HEK293 (cell line): ENCODE measurements at regions not wholly inside any gene's neighbourhood (a gene's known extent, or its start where the extent isn't known, plus 50 kb on each side); places are given as distances from the start of the nearest gene placed in this dataset.

Experiments
- CTCF ChIA-PET: fragments of 350-600 bp; formaldehyde crosslinking; extraction: SDS; loops from one replicate; lab custom pipeline; 2021; ENCODE audit warnings: antibody characterized with exemption; lab: Yijun Ruan, JAX
- POLR2A ChIA-PET: fragments of 300-600 bp; formaldehyde crosslinking; extraction: SDS; loops from one replicate; lab custom pipeline; 2020; ENCODE audit warnings: antibody characterized with exemption, inconsistent platforms; lab: Yijun Ruan, JAX
- H3K27ac ChIP-seq: fragments of 200-500 bp; sonication (Bioruptor generic); 2 replicates; pipeline ENCODE4 v1.5.1; 2014; ENCODE audit warnings: low read depth, low read length, control low read depth, inconsistent platforms; ENCODE audit errors: extremely low read depth
- H3K36me3 ChIP-seq, 2 experiments: fragments of 200-500 bp in 1 of 2; sonication (Bioruptor generic) in 1 of 2; 1 replicate in 1 of 2; 2 replicates in 1 of 2; pipeline ENCODE4 v1.5.1; 2014 to 2017; ENCODE audit warnings: inconsistent platforms in 2 of 2, low read length in 2 of 2; ENCODE audit not compliant: control insufficient read depth in 2 of 2, insufficient read depth in 1 of 2
- H3K4me1 ChIP-seq: fragments of 200-500 bp; sonication (Bioruptor generic); 2 replicates; pipeline ENCODE4 v1.5.1; 2014; ENCODE audit warnings: mild to moderate bottlenecking, low read length, inconsistent platforms; ENCODE audit not compliant: control insufficient read depth, insufficient read depth
- H3K4me3 ChIP-seq: 2 replicates; pipeline ENCODE4 v1.5.1; 2011; ENCODE audit warnings: low read depth, mild to moderate bottlenecking, control low read depth, low read length, moderate library complexity
- H3K9me3 ChIP-seq: fragments of 200-500 bp; sonication (Bioruptor generic); 2 replicates; pipeline ENCODE4 v1.5.1; 2014; ENCODE audit warnings: low read depth, low read length, inconsistent platforms; ENCODE audit not compliant: control insufficient read depth, insufficient read depth
- REST ChIP-seq: fragments of 450-650 bp; formaldehyde crosslinking; IDR thresholded peaks from 2 replicates; pipeline ENCODE4 v1.5.1; 2016; ENCODE audit warnings: missing biosample characterization, missing genetic modification characterization
- ZFP3 ChIP-seq: fragments of 450-650 bp; formaldehyde crosslinking; IDR thresholded peaks from 2 replicates; pipeline ENCODE4 v1.5.1; 2016; ENCODE audit warnings: low read depth, missing biosample characterization, missing genetic modification characterization
- ZFP69B ChIP-seq: fragments of 450-650 bp; formaldehyde crosslinking; IDR thresholded peaks from 2 replicates; pipeline ENCODE4 v1.5.1; 2016; ENCODE audit warnings: missing biosample characterization, missing genetic modification characterization
- ZNF138 ChIP-seq: fragments of 450-650 bp; formaldehyde crosslinking; IDR thresholded peaks from 2 replicates; pipeline ENCODE4 v1.5.1; 2016; ENCODE audit warnings: missing biosample characterization, missing genetic modification characterization, borderline replicate concordance
- ZNF174 ChIP-seq: fragments of 450-650 bp; formaldehyde crosslinking; IDR thresholded peaks from 2 replicates; pipeline ENCODE4 v1.5.0; 2017; ENCODE audit warnings: missing biosample characterization, mild to moderate bottlenecking, missing genetic modification characterization
- ZNF324 ChIP-seq: fragments of 450-650 bp; formaldehyde crosslinking; IDR thresholded peaks from 2 replicates; pipeline ENCODE4 v1.5.1; 2016; ENCODE audit warnings: missing biosample characterization, missing genetic modification characterization
- ZNF394 ChIP-seq: fragments of 450-650 bp; formaldehyde crosslinking; IDR thresholded peaks from 2 replicates; pipeline ENCODE4 v1.5.1; 2016; ENCODE audit warnings: missing biosample characterization, missing genetic modification characterization, mild to moderate bottlenecking, moderate library complexity, borderline replicate concordance
- ZNF449 ChIP-seq: fragments of 450-650 bp; formaldehyde crosslinking; IDR thresholded peaks from 2 replicates; pipeline ENCODE4 v1.5.1; 2017; ENCODE audit warnings: missing biosample characterization, mild to moderate bottlenecking, missing genetic modification characterization, moderate library complexity
- ZNF571 ChIP-seq: fragments of 450-650 bp; formaldehyde crosslinking; IDR thresholded peaks from 2 replicates; pipeline ENCODE4 v1.5.0; 2017; ENCODE audit warnings: missing biosample characterization, missing genetic modification characterization
- ZNF626 ChIP-seq: fragments of 450-650 bp; sonication (Bioruptor Pico); formaldehyde crosslinking; IDR thresholded peaks from 2 replicates; pipeline ENCODE4 v1.5.1; 2018; ENCODE audit warnings: missing biosample characterization, missing genetic modification characterization, inconsistent platforms
- ZNF768 ChIP-seq: fragments of 450-650 bp; formaldehyde crosslinking; IDR thresholded peaks from 2 replicates; pipeline ENCODE4 v1.5.1; 2018; ENCODE audit warnings: missing biosample characterization, mild to moderate bottlenecking, missing genetic modification characterization
- ZNF792 ChIP-seq: fragments of 450-650 bp; formaldehyde crosslinking; IDR thresholded peaks from 2 replicates; pipeline ENCODE4 v1.5.1; 2016; ENCODE audit warnings: missing biosample characterization, missing genetic modification characterization

- TF ChIP-seq ZNF449 = no peak
- no peak for TF ChIP-seq ZFP69B (tag by site-specific recombination)
Measured at GRCh38 chr4:66602622-66603021, 932.3 kb upstream of the EPHA5 start (continued).

- no peak for TF ChIP-seq ZNF394 (tag by site-specific recombination)
- TF ChIP-seq REST (tag by site-specific recombination) = no peak
- no peak for TF ChIP-seq ZFP3
- no peak for TF ChIP-seq ZNF324 (tag by site-specific recombination)
- TF ChIP-seq ZNF138 (tag by site-specific recombination) = no peak
- no peak for TF ChIP-seq ZNF626 (tag by site-specific recombination)
- TF ChIP-seq ZNF792 (tag by site-specific recombination) = no peak
- TF ChIP-seq ZNF571 (tag by site-specific recombination) = no peak
- TF ChIP-seq ZNF174 (tag by site-specific recombination) = no peak
- no peak for TF ChIP-seq ZNF768 (tag by site-specific recombination)
Measured at GRCh38 chr4:66591968-66592367, 921.7 kb upstream of the EPHA5 start.

GRCh38 chr4:66590488-66591215 is 920.4 kb upstream of the EPHA5 start:
- Histone ChIP-seq H3K4me3 (no peak overlapping the region), H3K36me3 (no peaks in the 10 kb centered on the region), H3K4me1 (no peaks in the 10 kb centered on the region), H3K27ac (no peak overlapping the region), H3K9me3 (no peaks in the 10 kb centered on the region)
- POLR2A ChIA-PET = no interaction called here
- TF ChIP-seq REST (tag by site-specific recombination) = no peak
- TF ChIP-seq, all 188 proteins: peak for 0
- CTCF ChIA-PET = no interaction called here

More at GRCh38 chr4:66591968-66592367, 921.7 kb upstream of the EPHA5 start:
- H3K27ac ChIP-seq = no peak overlapping the region
- no peak overlapping the region for H3K4me3 ChIP-seq
- ChIA-PET CTCF (no interaction called here), POLR2A (no interaction called here)
- H3K9me3 ChIP-seq = no peaks in the 10 kb centered on the region
- no peaks in the 10 kb centered on the region for H3K4me1 ChIP-seq
- no peaks in the 10 kb centered on the region for H3K36me3 ChIP-seq
